PC-9 (cell line): ENCODE measurements at regions not wholly inside any gene's neighbourhood (a gene's known extent, or its start where the extent isn't known, plus 50 kb on each side); places are given as distances from the start of the nearest gene placed in this dataset.

Source experiments
- CTCF ChIP-seq: fragments of 200-600 bp; sonication (generic); conservative IDR thresholded peaks from 2 replicates; pipeline ENCODE4 v1.6.1; 2017; ENCODE audit warnings: mixed run types, antibody characterized with exemption, mild to moderate bottlenecking, moderate library complexity
- EZH2 ChIP-seq: fragments of 200-600 bp; sonication (generic); IDR thresholded peaks from 2 replicates; pipeline ENCODE4 v1.8.0; 2017; ENCODE audit warnings: antibody characterized with exemption, low read depth

- TF ChIP-seq CTCF (no peak), EZH2 (no peak)
These were observed 109.4 kb downstream of the FHIP1A start for GRCh38 chr4:151518359-151518758.
